ACC112 (cell line): ENCODE measurements at regions not wholly inside any gene's neighbourhood (a gene's known extent, or its start where the extent isn't known, plus 50 kb on each side); places are given as distances from the start of the nearest gene placed in this dataset.

Source experiments
- H2AFZ ChIP-seq: fragments of 200-600 bp; sonication (generic); one replicate; pipeline ENCODE4 v1.6.0; 2017; ENCODE audit warnings: antibody characterized with exemption, low read length; ENCODE audit not compliant: unreplicated experiment
- H3K27ac ChIP-seq: fragments of 200-600 bp; sonication (generic); 2 replicates; pipeline ENCODE4 v1.5.1; 2014; ENCODE audit warnings: low read depth, mild to moderate bottlenecking, antibody characterized with exemption, low read length, moderate library complexity
- H3K27me3 ChIP-seq: fragments of 200-600 bp; sonication (generic); 2 replicates; pipeline ENCODE4 v1.6.1; 2014; ENCODE audit warnings: mild to moderate bottlenecking, antibody characterized with exemption, low read length, moderate library complexity, mixed read lengths; ENCODE audit not compliant: insufficient read depth
- H3K36me3 ChIP-seq: fragments of 200-600 bp; sonication (generic); 2 replicates; pipeline ENCODE4 v1.6.1; 2016; ENCODE audit warnings: mild to moderate bottlenecking, antibody characterized with exemption, low read length, moderate library complexity, mixed read lengths; ENCODE audit not compliant: insufficient read depth
- H3K4me1 ChIP-seq: fragments of 200-600 bp; sonication (generic); one replicate; pipeline ENCODE4 v1.6.1; 2016; ENCODE audit warnings: low read length, mixed read lengths; ENCODE audit not compliant: insufficient read depth, unreplicated experiment, control insufficient read depth
- H3K4me3 ChIP-seq: fragments of 200-600 bp; sonication (generic); 2 replicates; pipeline ENCODE4 v1.5.1; 2014; ENCODE audit warnings: mild to moderate bottlenecking, low read depth, low read length
- H3K79me2 ChIP-seq: fragments of 200-600 bp; sonication (generic); one replicate; pipeline ENCODE4 v1.6.0; 2016; ENCODE audit warnings: low read length; ENCODE audit not compliant: control insufficient read depth, unreplicated experiment, insufficient read depth

- Histone ChIP-seq H3K79me2 (no peaks in the 10 kb centered on the region), H2AFZ (no peak overlapping the region), H3K4me3 (no peak overlapping the region), H3K27me3 (no peaks in the 10 kb centered on the region), H3K27ac (no peak overlapping the region), H3K4me1 (no peaks in the 10 kb centered on the region), H3K36me3 (no peaks in the 10 kb centered on the region)
Measured at GRCh38 chr13:104297075-104297474, 1230.9 kb upstream of the SLC10A2 start.

- Histone ChIP-seq H3K27me3 (no peaks in the 10 kb centered on the region), H2AFZ (no peak overlapping the region), H3K79me2 (no peaks in the 10 kb centered on the region), H3K4me3 (no peak overlapping the region), H3K4me1 (no peaks in the 10 kb centered on the region), H3K27ac (no peak overlapping the region), H3K36me3 (no peaks in the 10 kb centered on the region)
Measured at GRCh38 chr13:104296286-104296685, 1230.1 kb upstream of the SLC10A2 start.

GRCh38 chr13:104295537-104295936 lies 1229.3 kb upstream of the SLC10A2 start:
- Histone ChIP-seq H3K36me3 (no peaks in the 10 kb centered on the region), H3K79me2 (no peaks in the 10 kb centered on the region), H2AFZ (no peak overlapping the region), H3K27me3 (no peaks in the 10 kb centered on the region), H3K4me1 (no peaks in the 10 kb centered on the region), H3K27ac (no peak overlapping the region), H3K4me3 (no peak overlapping the region)

- Histone ChIP-seq H2AFZ (no peak overlapping the region), H3K36me3 (no peaks in the 10 kb centered on the region), H3K27ac (no peak overlapping the region), H3K27me3 (no peaks in the 10 kb centered on the region), H3K4me3 (no peak overlapping the region), H3K4me1 (no peaks in the 10 kb centered on the region), H3K79me2 (no peaks in the 10 kb centered on the region)
Measured at GRCh38 chr13:104289400-104289799, 1223.2 kb upstream of the SLC10A2 start.

GRCh38 chr13:104288496-104288895 lies 1222.3 kb upstream of the SLC10A2 start:
- Histone ChIP-seq H3K4me3 (no peak overlapping the region), H3K27ac (no peak overlapping the region), H2AFZ (no peak overlapping the region), H3K27me3 (no peaks in the 10 kb centered on the region), H3K79me2 (no peaks in the 10 kb centered on the region), H3K4me1 (no peaks in the 10 kb centered on the region), H3K36me3 (no peaks in the 10 kb centered on the region)

- no peaks in the 10 kb centered on the region for H3K27me3 ChIP-seq
- H3K79me2 ChIP-seq, result no peaks in the 10 kb centered on the region
- H3K4me3 ChIP-seq, result no peak overlapping the region
- H3K4me1 ChIP-seq, result no peaks in the 10 kb centered on the region
- no peak overlapping the region for H2AFZ ChIP-seq
- H3K27ac ChIP-seq, result no peak overlapping the region
- no peaks in the 10 kb centered on the region for H3K36me3 ChIP-seq
Measured at GRCh38 chr13:104286566-104287290, 1220.5 kb upstream of the SLC10A2 start.

- H2AFZ ChIP-seq, result no peak overlapping the region
- H3K27ac ChIP-seq, result no peak overlapping the region
- H3K27me3 ChIP-seq, result no peaks in the 10 kb centered on the region
- H3K79me2 ChIP-seq, result no peaks in the 10 kb centered on the region
- no peaks in the 10 kb centered on the region for H3K4me1 ChIP-seq
- no peak overlapping the region for H3K4me3 ChIP-seq
- H3K36me3 ChIP-seq, result no peaks in the 10 kb centered on the region
Measured at GRCh38 chr13:104281910-104282309, 1215.7 kb upstream of the SLC10A2 start.

GRCh38 chr13:104270731-104271130 lies 1204.5 kb upstream of the SLC10A2 start:
- Histone ChIP-seq H3K27me3 (no peaks in the 10 kb centered on the region), H3K36me3 (no peaks in the 10 kb centered on the region), H2AFZ (no peak overlapping the region), H3K79me2 (no peaks in the 10 kb centered on the region), H3K4me3 (no peak overlapping the region), H3K4me1 (no peaks in the 10 kb centered on the region), H3K27ac (no peak overlapping the region)

- Histone ChIP-seq H2AFZ (no peak overlapping the region), H3K79me2 (no peaks in the 10 kb centered on the region), H3K4me1 (no peaks in the 10 kb centered on the region), H3K36me3 (no peaks in the 10 kb centered on the region), H3K27ac (no peak overlapping the region), H3K27me3 (no peaks in the 10 kb centered on the region), H3K4me3 (no peak overlapping the region)
Measured at GRCh38 chr13:104267206-104267811, 1201.1 kb upstream of the SLC10A2 start.

- no peak overlapping the region for H3K4me3 ChIP-seq
- no peaks in the 10 kb centered on the region for H3K79me2 ChIP-seq
- no peaks in the 10 kb centered on the region for H3K27me3 ChIP-seq
- no peaks in the 10 kb centered on the region for H3K4me1 ChIP-seq
- H2AFZ ChIP-seq, result no peak overlapping the region
- no peaks in the 10 kb centered on the region for H3K36me3 ChIP-seq
- H3K27ac ChIP-seq, result no peak overlapping the region
Measured at GRCh38 chr13:104256701-104257100, 1190.5 kb upstream of the SLC10A2 start.

GRCh38 chr13:104253063-104253680 lies 1187.0 kb upstream of the SLC10A2 start:
- Histone ChIP-seq H3K36me3 (no peaks in the 10 kb centered on the region), H3K4me3 (no peak overlapping the region), H3K79me2 (no peaks in the 10 kb centered on the region), H3K4me1 (no peaks in the 10 kb centered on the region), H3K27me3 (no peaks in the 10 kb centered on the region), H3K27ac (no peak overlapping the region), H2AFZ (no peak overlapping the region)
